Activated naive CD4-positive, alpha-beta T cell (primary cell): ENCODE measurements at regions not wholly inside any gene's neighbourhood (a gene's known extent, or its start where the extent isn't known, plus 50 kb on each side); places are given as distances from the start of the nearest gene placed in this dataset.
"Not testable (repeated sequence)": the region's sequence is repeated elsewhere in the genome, so short reads cannot be mapped to it uniquely, and the experiment has no call there.

Experiments
- DNase-seq, 4 experiments: peaks; one replicate each; lab custom pipeline; 2025; lab: John Stamatoyannopoulos, UW

DNA sequence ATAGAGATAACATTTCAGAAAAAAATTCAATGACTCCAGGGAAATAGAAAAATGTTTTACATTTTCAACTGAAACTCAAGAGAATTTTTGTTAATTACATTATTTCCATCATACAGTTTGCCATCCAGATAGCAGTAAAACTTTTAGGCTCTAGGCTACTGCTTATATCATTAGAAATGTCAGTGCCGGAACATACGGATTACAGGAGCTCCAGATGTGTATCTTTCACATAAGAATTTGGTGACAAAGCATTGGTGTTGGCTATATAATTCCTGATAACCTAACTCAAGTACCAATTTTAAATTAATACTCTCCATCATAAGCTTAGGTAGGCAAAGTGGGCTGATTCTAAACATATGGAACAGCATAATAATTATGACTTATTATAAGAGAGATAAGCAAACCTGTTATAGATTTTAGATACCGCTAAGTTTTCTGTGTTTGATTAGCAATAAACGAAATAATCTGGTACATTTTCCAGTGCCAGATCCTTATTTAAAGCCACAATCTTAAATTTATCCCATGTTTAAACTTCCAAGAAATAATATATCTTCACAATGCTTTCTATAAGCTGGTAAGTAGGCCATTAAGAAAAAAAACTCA, 637.9 kb downstream of the NXPH1 start:
- no peak for DNase-seq

DNA sequence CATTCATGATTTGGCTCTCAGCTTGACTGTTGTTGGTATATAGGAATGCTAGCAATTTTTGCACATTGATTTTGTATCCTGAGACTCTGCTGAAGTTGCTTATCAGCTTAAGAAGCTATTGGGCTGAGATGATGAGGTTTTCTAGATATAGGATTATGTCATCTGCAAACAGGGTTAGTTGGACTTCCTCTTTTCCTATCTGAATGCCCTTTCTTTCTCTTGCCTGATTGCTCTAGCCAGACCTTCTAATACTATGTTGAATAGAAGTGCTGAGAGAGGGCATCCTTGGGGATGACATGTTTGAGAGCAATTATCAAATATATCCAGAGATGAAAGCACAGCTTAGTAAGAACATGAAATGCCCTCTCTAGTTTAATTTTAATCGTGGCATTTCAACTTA, 642.4 kb downstream of the NXPH1 start:
- not testable (repeated sequence) for DNase-seq

DNA sequence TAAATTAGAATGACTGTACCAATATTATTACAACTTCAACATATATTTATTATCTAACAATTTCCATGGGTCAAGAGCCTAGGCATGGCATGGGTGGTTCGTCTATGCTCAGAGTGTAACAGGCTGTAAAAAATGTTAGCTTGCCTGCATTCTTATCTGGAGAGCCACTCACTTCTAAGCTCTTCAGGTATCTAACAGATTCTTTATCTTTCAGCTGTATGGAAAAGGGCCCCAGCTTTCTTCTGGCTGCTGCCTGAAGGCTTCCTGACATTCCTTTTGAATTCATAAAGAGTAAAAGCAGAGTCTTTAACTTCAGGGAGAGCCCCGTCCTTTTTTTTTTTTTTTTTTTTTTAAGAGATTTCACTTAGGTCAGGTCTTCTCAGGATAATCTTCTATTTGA, 648.8 kb downstream of the NXPH1 start:
- DNase-seq = no peak

DNA sequence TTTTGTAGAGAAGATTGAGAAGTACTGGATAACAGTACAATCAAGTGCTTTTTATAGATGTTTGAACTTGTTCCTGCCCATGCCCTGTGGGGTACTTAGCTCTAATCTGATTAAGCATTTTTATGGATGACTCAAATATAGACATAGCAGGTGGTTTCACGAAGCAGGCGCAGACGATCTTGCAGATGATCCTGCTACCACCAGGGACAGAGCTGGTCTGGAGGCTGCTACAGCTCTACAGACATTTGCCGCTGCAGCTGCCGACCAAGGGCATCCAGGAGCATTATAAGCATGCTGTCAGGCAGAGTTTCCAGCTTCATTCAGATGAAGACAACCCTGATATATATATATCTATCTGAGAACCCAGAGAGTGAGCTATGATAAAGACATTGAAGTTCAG, 650.4 kb downstream of the NXPH1 start:
- no peak for DNase-seq

DNA sequence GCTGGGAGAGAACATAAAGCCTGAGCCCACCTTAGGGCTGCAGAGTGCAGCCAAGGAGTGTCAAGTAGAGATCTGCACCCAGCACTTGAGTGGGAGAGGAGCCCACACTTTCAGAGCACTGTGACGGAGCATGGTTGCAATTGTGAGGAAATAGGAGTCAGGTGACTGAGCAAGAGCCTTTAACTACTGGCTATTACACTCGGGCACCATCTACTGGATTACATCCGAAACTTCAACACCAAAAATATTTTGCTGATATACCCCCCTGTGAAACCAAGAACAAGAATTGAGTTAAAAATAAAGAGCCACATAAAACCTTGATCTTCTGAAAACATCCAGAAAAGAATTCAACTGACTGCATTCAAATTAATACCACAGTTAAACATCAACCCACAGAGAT, 657.9 kb downstream of the NXPH1 start:
- DNase-seq = no peak

DNA sequence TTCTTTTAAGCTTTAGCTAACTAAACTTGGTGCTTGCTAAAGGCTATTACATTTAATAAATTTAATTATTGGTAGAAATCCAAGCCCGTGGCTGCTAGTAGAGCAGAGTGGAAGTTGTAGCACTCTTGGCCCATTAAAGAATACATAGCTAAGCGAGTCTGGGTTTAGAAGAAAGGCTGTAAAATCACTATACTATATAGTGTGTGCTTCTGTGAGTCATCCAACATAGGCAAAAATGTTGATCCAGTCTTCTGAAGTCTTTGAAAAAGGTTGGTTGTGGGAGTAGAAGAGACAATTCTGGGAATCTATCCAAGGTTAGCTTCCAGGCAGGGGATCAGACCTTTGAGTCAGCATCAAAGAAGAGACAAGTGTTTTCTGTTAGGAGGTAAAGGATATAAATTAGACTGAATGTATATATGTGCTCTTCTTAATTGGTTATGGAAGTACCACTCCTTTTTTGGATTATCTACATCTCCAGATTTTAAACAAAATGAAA, 664.2 kb downstream of the NXPH1 start:
- no peak for DNase-seq

DNA sequence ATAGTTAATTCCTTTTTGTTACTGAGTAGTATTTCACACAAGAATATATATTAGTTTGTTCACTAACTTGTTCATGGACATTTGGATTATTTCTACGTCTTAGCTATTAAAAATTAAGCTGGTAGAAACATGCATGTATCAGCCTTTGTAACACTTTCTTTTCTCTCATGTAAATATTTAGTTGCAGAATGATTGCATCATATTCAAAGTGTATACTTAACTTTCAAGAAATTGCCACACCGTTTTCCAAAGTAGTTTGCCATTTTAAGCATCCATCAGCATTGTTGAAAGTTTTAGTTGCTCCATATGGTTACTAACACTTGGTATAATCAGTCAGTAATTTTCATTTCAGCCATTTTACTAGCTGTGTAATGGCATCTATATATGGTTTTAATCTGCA, 666.9 kb downstream of the NXPH1 start:
- DNase-seq = no peak

DNA sequence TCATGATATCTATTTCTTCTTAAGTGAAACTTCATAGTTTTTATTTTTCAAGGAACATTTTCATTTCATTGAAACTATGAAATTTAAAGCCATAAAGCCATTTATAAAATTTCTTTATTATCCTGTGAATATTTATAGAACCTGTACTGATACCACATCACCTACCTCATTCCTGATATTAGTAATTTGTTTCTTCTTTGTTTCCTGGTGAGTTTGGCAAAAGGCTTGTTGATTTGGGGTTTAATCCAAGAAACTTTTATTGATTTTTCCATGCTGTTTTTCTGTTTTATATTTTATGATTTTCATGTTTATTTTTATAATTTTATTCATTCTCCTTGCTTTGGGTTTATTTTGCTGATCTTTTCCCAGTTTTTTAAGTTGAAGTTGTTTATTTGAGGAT, 669.4 kb downstream of the NXPH1 start:
- DNase-seq = no peak

DNA sequence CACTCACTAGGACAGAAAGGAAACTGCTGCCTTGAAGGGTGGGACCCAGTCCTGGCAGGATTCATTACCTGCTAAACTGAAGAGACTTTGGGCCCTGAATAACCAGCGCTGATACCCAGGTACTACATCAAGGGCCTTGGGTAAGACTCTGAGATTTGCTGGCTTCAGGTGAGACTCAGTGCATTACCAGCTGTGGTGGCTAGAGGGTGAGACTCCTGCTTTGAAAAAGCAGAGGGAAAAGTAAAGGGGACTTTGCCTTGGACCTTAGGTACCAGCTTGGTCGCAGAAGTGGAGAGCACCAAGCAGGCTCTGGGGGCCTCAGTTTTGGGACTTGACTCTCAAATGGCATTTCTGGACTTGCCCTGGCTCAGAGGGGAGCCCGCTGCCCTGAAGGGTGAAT, 673.3 kb downstream of the NXPH1 start:
- no peak for DNase-seq

DNA sequence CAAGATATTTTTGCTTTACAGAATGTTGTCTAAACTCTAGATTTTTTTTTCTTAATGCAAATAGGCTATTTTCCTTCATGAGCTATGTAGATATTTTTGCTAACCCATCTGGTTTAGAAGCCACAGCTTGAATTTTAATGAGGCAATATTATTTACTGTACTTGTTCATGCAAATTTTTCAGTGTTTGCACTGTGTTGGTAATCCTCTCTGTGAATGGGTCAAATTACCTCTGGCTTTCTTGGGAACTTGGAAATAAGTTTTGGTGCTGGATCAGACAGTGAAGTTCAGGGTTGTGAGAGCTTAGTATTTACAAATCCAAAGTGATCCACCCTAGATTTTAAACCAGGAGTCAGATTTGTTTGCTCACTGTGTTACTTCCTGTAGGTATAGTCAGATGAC, 686.9 kb downstream of the NXPH1 start:
- DNase-seq = no peak

DNA sequence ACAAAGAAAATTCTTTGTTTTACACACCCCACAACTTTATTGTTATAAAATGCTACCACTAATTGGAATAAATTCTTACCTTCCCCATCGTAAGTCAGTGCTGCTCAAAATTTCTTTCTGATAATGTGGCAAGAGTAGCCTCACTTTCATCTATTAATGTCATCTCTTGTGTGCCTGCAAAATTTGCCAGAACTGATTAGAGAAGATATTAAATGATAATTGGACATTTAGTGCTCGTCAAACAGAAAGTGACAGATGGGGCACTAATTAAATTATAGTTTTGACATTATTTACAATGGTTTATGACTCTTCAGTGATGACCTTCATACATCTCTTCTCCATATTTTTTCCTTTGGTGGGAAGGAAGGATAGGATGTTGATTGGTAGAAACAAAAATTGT, 690.9 kb downstream of the NXPH1 start:
- DNase-seq = no peak

DNA sequence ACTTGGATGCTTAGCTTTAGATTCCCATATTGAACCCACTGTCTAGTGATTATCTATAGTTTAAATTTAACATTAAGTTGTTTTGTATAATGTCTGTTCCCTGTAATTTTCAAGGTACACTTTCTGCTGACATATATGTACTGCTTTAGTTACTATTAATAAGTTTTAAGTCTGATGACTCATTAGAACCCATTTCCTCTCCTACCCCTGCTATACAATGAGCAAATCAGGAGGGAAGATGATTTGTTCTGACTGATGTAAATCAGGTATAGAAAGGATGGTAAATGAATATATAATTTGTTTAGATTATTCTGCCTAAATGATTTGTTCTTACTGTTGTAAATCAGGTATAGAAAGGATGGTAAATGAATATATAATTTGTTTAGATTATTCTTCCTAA, 691.8 kb downstream of the NXPH1 start:
- DNase-seq = no peak

DNA sequence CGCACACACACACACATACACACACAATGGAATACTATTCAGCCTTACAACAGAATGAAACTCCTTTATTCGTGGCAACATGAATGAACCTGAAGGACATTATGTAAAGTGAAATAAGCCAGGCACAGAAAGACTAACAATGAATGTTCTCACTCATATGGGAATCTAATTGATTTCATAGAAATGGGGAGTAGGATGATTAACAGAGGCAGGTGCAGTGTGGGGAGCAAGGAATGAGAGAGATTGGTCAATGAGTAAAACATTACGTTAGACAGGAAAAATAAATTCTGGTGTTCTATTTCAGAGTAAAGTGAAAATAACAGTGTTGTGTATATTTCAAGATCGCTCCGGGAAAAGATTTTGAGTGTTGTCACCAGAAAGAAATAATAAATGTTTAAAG, 694.5 kb downstream of the NXPH1 start:
- no peak for DNase-seq

DNA sequence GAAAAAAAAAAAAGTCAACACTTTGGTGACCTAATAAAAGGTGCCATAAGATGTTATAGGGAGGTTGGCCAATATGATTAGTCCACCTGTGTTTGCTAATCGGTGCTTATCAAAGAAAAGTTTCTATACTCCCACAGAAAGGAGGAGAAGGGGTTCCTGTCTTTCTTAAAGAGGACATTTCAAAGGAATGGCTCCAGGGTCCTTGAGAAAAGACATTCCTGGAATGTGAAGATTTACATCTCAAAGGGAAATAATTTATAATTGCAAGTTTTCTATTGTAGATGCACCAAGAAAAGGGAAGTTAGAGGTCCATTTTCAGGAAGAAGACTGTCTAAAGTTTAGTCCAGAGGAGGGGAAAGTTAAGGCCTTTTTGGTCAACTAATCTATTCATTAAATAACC, 715.3 kb downstream of the NXPH1 start:
- no peak for DNase-seq

DNA sequence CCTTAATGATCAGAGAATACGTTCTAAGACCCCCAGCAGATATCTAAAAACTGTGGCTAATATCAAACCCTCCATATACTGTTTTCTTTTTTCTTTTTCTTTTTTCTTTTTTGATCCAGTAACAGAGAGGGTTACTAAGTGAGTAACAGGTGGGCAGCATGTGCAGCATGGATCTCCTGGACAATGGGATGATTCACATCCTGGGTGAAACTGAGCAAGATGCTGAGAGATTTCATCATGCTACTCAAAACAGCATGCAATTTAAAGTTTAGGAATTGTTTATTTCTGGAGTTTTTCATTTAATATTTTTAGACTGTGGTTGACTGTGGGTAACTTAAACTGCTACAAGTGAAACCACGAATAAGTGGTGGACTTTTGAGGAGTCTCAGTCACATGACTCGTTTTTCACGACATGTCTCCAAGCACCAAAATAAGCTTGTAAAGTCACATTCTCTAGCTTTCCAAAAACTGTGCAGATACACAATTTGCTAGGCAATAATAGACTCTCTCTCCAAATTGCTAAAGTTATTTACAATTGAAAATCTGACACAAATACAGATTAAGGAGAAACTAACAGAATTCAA, 716.2 kb downstream of the NXPH1 start:
- DNase-seq = no peak

DNA sequence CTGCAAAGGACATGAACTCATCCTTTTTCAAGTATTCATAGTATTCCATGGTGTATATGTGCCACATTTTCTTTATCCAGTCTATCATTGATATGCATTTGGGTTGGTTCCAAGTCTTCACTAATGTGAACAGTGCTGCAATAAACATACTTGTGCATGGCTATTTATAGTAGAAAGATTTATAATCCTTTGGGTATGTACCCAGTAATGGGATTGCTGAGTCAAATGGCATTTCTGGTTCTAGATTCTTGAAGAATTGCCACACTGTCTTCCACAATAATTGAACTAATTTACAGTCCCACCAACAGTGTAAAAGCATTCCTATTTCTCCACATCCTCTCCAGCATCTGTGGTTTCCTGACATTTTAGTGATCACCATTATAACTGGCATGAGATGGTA, 730.3 kb downstream of the NXPH1 start:
- not testable (repeated sequence) for DNase-seq

DNA sequence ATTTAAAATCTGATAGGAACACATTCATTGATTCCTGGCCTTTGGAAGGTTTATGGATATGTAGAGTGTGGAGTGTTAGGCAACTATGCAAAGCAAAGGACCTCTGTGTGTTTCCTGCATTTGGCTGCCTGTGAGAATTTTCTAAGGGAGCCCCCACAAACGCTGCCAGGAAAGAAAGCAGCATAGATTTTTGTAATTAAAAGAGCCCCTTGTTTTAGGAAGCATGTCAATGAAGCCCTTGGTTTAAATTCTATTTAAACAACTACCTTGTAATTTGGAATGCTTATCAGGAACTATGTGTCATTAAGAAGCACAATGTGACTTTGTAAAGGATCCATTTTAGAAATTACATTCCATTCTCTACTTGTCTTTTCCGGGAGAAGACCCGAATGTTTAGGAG, 742.5 kb downstream of the NXPH1 start:
- no peak for DNase-seq

DNA sequence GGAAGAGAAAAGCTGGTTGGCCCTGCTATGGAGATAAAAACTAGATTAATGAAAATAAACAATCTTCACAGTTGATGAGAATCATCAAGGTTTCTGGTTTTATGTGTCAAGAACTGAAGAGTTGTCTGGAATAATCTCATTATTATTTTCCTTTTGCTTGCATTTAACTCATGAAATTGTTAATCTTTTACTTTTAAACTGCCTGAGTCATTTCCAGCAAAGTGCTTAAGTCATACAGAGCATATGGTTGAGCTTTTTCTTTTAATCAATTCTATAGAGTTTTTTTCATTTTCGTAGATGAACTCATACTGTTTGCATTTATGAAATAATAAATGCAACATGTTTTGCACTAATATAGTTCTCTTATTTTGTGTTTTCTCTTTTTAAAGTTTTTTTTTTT, 747.9 kb downstream of the NXPH1 start:
- DNase-seq = no peak

DNA sequence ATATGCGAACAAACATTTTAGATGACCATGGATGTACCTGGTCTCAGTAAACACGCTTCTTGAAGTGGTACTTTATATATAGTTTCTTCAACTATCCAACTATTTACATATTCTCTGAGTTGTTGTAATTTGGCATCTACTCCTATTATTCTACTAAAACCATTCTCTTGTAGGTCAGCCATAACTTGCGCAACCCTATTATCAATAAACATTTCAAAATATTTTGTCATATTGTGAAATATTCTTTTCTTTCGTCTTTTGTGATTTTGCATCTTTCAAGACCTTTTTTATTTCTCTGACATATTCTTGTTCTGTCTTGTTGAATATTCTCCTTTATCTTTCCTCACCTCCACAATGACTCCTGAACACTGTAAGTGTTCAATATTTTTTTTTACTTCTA, 753.3 kb downstream of the NXPH1 start:
- no peak for DNase-seq

DNA sequence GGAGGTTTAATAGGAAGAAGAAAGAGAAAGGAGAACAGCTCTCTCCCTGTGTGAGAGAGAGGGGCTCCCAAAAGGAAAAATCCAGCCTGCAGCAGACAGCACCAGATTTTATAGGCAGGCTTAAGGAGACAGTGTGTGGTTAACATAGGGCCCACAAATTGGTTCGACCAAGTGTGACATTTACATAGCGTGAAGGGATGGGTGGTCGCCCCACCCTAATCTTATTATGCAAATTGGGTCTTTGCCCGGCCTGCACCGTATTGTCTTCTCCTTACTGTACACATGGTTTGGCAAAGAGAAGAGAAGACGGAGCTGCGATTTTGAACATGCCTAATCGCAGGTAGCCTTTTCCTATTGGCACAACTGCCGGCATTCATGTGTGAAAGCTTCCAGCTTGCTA, 756.3 kb downstream of the NXPH1 start:
- DNase-seq = no peak

DNA sequence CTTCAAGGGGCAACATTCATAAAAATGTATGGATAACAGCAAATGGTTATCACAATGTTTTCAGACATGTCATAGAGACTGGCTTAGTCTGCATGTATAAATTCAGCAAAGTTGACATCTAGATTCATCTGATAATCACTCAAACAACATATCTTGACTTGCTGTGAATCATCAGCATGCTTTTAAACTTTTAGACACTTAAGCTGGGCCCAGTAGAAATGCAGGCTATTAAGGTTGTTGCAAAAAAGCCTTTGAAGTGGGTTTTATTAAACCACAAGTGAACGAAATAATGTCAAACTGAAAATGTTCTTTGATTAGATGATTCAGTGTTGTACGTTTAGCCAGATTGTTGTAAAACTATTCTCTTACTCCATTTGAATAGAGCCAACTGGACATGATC, 759.6 kb downstream of the NXPH1 start:
- DNase-seq = no peak

DNA sequence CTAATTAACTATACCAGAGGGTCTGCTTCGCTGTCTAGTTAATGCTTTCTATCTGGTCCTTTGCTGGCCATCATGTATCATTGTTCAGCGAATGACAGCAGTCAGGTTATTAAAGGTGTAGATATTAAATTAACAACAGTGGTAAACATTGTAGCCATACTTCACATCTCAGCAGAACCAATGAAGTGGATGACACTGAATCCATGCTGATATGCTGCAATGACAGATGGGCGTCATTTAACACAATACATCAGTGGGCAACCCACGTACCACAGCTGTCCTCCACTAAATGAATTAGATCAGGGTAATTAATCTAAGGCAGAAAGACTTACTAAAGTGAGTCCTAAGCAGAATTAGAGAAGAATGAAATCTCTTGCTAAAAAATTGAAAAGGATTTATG, 767.2 kb downstream of the NXPH1 start:
- DNase-seq = no peak

DNA sequence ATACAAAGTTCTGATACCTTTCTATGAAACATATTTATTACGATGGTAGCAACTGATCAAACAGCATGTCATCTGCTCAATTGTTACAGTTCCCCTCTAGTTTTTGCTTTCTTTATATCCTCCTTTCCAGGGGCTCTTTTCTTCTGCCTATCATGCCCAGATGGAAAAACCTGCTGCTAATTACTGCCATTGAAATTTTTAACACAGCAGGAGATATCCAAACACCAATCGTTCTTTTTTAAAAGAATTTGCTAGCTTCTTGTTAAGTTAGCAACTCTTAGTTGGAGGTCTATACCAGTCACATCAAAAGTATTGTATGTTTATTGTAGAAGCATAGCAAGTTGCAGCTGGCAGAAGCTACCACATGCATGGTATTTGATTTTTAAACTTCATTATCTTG, 768.5 kb downstream of the NXPH1 start:
- DNase-seq = no peak

DNA sequence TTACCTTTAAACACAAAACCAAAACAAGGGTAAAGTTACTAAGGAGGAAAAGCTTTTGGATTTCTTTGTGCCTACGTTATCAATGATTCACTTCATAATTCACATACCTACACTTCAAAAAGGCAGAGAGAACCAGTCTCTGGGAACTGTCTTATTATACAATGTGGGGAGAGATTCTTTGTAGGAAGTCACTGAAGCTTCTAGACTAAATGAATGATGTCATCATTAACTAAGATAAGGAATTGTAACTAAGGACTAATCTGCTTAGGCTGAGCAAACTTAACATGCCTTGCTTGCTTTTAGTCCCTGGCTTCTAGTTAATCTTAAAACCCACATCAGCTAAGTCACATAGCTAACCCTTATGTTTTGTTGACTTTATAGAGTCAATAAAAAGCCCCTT, 771.2 kb downstream of the NXPH1 start:
- DNase-seq = no peak
